GM12892 (cell line): ENCODE measurements at regions not wholly inside any gene's neighbourhood (a gene's known extent, or its start where the extent isn't known, plus 50 kb on each side); places are given as distances from the start of the nearest gene placed in this dataset.

Experiments used
- POLR2A ChIP-seq: IDR thresholded peaks from 2 replicates; pipeline ENCODE4 v1.6.1; 2011; ENCODE audit warnings: low read depth, low read length, control low read depth
- POLR2AphosphoS5 ChIP-seq: IDR thresholded peaks from 2 replicates; pipeline ENCODE4 v1.6.1; 2011; ENCODE audit warnings: low read depth, low read length, control low read depth

- TF ChIP-seq POLR2AphosphoS5, result no peak
- no peak for TF ChIP-seq POLR2A
These were observed 171.6 kb downstream of the TRIM33 start for GRCh38 chr1:114339379-114339778.
